ENCODE measurements at regions not wholly inside any gene's neighbourhood (a gene's known extent, or its start where the extent isn't known, plus 50 kb on each side); places are given as distances from the start of the nearest gene placed in this dataset.

DNA sequence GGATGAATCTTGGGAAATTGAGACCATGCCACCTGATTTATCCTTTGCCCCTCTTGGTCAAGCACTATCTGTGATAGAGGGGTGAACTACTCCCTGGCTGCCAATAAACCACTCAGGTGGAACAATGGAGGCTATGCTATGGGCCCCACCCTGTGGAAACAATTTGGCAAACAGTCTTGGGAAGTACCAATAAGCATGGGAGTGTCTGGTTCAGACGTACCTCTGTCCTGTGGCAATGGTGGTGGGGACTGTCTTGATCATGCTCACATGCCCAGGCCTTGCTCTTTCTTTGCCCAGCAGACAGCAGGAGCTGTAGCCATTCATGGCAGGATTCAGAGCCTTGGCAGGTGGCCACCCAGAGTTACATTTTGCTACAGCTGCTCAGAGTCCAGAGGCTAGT, 658.7 kb downstream of the KCNJ3 start:
- no peak overlapping the region for H3K27ac ChIP-seq
- no peak for TF ChIP-seq ZFX (IDR thresholded peaks at IDR 0.05; ENCODE audit: borderline replicate concordance)
- TF ChIP-seq, protein P1, sequence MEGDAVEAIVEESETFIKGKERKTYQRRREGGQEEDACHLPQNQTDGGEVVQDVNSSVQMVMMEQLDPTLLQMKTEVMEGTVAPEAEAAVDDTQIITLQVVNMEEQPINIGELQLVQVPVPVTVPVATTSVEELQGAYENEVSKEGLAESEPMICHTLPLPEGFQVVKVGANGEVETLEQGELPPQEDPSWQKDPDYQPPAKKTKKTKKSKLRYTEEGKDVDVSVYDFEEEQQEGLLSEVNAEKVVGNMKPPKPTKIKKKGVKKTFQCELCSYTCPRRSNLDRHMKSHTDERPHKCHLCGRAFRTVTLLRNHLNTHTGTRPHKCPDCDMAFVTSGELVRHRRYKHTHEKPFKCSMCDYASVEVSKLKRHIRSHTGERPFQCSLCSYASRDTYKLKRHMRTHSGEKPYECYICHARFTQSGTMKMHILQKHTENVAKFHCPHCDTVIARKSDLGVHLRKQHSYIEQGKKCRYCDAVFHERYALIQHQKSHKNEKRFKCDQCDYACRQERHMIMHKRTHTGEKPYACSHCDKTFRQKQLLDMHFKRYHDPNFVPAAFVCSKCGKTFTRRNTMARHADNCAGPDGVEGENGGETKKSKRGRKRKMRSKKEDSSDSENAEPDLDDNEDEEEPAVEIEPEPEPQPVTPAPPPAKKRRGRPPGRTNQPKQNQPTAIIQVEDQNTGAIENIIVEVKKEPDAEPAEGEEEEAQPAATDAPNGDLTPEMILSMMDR (IDR thresholded peaks at IDR 0.05): no peak

DNA sequence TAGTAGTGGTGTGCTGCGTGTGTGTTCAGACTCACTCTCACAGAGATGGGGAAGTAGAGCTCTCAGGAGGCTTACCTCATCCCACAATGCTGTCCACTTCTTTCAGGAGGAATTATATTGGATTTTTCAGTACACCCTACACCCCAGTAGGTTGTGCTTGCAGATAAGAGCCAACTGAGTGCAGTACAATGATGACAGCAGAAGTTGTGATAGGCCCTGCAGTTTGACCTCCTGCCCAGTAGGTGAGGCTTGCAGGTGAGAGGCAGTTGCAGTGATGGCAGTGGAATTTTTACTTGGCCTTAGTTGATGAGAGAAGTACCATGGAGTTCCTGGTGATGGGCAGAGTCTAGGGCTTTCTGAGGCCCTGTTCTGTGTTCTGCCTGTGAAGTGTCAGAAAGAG, 657.8 kb downstream of the KCNJ3 start:
- TF ChIP-seq, protein P1 (IDR thresholded peaks at IDR 0.05): no peak
- TF ChIP-seq ZFX (IDR thresholded peaks at IDR 0.05; ENCODE audit: borderline replicate concordance): no peak
- H3K27ac ChIP-seq: no peak overlapping the region

DNA sequence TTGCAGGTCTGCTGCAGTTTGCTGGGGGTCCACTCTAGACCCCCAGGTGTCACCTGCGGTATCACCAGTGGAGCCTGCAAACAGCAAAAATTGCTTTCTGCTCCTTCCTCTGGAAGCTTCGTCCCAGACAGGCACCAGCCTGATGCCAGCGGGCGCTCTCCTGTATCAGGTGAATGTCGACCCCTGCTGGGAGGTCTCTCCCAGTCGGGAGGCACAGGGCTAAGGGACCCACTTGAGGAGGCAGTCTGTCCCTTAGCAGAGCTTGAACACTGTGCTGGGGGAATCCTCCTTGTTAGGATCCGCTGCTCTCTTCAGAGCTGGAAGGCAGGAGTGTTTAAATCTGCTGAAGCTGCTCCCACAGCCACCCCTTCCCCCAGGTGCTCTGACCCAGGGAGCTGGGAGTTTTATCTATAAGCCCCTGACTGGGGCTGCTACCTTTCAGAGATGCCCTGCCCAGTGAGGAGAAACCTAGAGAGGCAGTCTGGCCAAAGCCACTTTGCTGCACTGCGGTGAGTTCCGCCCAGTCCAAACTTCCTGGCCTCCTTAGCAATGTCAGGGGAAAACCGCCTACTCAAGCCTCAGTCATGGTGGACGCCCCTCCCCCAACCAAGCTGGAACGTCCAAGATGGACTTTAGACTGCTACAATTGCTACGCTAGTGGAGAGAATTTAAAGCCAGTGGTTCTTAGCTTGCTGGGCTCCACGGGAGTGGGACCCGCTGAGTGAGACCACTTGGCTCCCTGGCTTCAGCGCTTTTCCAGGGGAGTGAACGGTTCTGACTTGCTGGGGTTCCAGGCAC, 652.5 kb downstream of the KCNJ3 start:
- no peak for TF ChIP-seq ZFX (IDR thresholded peaks at IDR 0.05; ENCODE audit: borderline replicate concordance)
- TF ChIP-seq, protein P1 (IDR thresholded peaks at IDR 0.05): no peak

DNA sequence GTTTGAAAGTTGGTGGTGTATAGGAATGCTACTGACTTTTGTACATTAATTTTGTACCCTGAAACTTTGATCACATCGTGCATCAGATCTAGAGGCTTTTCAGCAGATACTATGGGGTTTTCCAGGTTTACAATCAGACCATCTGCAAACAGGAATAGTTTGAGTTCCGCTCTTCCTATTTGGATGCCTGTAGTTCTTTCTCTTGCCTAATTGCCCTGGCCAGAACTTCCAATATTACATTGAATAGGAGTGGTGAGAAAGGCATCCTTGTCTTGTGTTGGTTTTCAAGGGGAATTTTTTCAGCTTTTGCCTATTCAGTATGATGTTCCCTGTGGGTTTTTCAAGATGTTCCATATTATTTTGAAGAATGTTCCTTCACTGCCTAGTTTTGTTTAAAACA, 633.5 kb downstream of the KCNJ3 start:
- TF ChIP-seq, protein P1 (IDR thresholded peaks at IDR 0.05): no peak
- no peak for TF ChIP-seq ZFX (IDR thresholded peaks at IDR 0.05; ENCODE audit: borderline replicate concordance)
- no peak overlapping the region for H3K27ac ChIP-seq

More for the DNA sequence above, 652.5 kb downstream of the KCNJ3 start:
- no peak overlapping the region for H3K27ac ChIP-seq

DNA sequence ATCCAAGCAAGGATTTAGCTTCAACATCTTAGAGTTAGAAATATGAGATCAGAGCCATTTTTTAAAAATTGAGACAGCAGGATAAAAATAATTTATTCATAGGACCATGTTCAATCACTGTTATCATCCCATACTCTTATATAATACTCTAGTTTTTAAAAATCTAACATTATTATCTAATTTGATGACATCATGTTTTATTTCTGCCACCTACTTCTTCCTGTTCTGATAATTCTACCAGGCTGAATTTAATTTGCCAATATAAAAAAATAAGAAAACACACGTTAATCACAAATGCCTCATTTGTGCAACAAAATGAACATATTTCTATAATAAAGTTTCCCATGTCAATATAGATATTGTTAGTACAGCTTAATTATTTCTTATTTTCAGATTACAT, 621.7 kb downstream of the KCNJ3 start:
- TF ChIP-seq, protein P1 (IDR thresholded peaks at IDR 0.05): no peak
- TF ChIP-seq ZFX (IDR thresholded peaks at IDR 0.05; ENCODE audit: borderline replicate concordance): no peak
- H3K27ac ChIP-seq: no peak overlapping the region

DNA sequence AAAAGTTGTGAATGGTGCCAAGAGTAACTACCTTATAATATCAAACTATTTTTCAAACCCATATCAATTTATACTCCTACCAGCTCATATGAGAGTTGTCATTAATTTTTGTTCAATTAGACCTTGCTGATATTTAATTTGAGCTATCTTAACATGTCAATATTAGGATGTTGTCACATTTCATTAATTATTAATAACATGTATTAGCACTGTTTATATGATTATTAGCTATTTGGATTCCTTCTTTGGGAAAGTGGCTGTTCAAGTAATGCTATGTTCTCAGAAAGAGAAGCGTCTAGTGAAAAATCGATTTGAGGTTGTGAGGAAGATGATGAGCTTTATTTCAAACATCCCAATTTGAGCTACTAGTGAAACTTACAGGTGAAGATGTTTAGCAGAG, 620.2 kb downstream of the KCNJ3 start:
- no peak overlapping the region for H3K27ac ChIP-seq
- no peak for TF ChIP-seq ZFX (IDR thresholded peaks at IDR 0.05; ENCODE audit: borderline replicate concordance)
- TF ChIP-seq, protein P1 (IDR thresholded peaks at IDR 0.05): no peak

DNA sequence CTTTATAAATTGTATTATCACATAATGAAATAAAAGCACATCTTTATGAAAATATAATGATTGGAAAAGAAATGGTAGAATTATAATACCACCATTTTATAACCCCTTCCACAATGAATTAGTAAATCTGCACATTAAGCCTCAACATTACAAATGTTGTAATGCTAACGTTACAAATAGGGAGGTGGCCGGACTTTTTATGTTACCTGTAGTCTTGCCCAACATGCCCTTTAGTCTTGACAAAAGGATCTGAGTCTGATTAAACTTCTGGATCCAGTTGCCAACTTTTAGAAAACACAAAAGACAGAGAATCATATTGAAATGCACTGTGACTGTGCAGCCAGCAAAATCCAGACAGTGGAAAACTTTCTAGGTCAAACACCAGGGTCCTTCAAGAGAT, 617.3 kb downstream of the KCNJ3 start:
- H3K27ac ChIP-seq: no peak overlapping the region
- TF ChIP-seq ZFX (IDR thresholded peaks at IDR 0.05; ENCODE audit: borderline replicate concordance): no peak
- TF ChIP-seq, protein P1 (IDR thresholded peaks at IDR 0.05): no peak
